K562 (cell line): ENCODE measurements at regions not wholly inside any gene's neighbourhood (a gene's known extent, or its start where the extent isn't known, plus 50 kb on each side); places are given as distances from the start of the nearest gene placed in this dataset.

Experiments used
- ATAC-seq: fragments of 200-7000 bp; cut with Tn5 transposase; 3 replicates; pipeline ENCODE4 v1.9.1; 2020; ENCODE audit warnings: moderate library complexity
- BruUV-seq: library from RNA; stranded (reverse); fragments of 400-500 nt; replicated peaks from 2 replicates; lab custom pipeline; 2021; lab: Mats Ljungman, UMichigan
- CTCF ChIA-PET: fragments of 300-600 bp; formaldehyde crosslinking; extraction: SDS; loops from one replicate; lab custom pipeline; 2021; ENCODE audit warnings: low intra/inter-chr PET ratio; lab: Yijun Ruan, JAX
- POLR2A ChIA-PET: fragments of 300-600, 350-650 bp; sonication (Branson Sonifier 250); formaldehyde crosslinking; extraction: SDS; loops from one replicate; lab custom pipeline; 2021; ENCODE audit warnings: antibody characterized with exemption, inconsistent platforms; lab: Yijun Ruan, JAX
- DNase-seq, 4 experiments: peaks; one replicate each; pipeline versions ENCODE4 v3.0.0 to v3.0.0-alpha.2; 2011 to 2018; ENCODE audit warnings: low spot score in 3 of 4, mixed read lengths in 3 of 4; ENCODE audit errors: extremely low read depth in 1 of 4
- FAIRE-seq: peaks from 2 replicates; lab custom pipeline; 2011; peaks lifted over from hg19 to GRCh38; lab: Jason Lieb, UNC
- H2AFZ ChIP-seq: 2 replicates; pipeline ENCODE4 v1.6.0; 2011; ENCODE audit warnings: low read depth, low read length, control low read depth, inconsistent platforms
- H3K27ac ChIP-seq: fragments of 200-600 bp; 3 replicates; pipeline ENCODE4 v1.8.0; 2011; ENCODE audit warnings: low read depth, mild to moderate bottlenecking, control low read depth, inconsistent platforms, low read length, moderate library complexity, mixed read lengths; ENCODE audit errors: extremely low read depth
- H3K27me3 ChIP-seq, 2 experiments: fragments of 300-600 bp in 1 of 2; 2 replicates in 1 of 2; 3 replicates in 1 of 2; pipeline versions ENCODE4 v1.6.0 to v1.8.0; 2011; ENCODE audit warnings: inconsistent platforms in 2 of 2, low read length in 2 of 2, mild to moderate bottlenecking in 1 of 2, mixed read lengths in 1 of 2, moderate library complexity in 1 of 2; ENCODE audit not compliant: control insufficient read depth in 2 of 2, insufficient read depth in 2 of 2
- H3K36me3 ChIP-seq: fragments of 300-600 bp; 3 replicates; pipeline ENCODE4 v1.8.0; 2011; ENCODE audit warnings: mild to moderate bottlenecking, low read length, inconsistent platforms; ENCODE audit not compliant: control insufficient read depth, insufficient read depth
- H3K4me1 ChIP-seq, 2 experiments: fragments of 200-600 bp in 1 of 2; replicated peaks in 1 of 2; 2 replicates in 1 of 2; 3 replicates in 1 of 2; pipeline versions ENCODE4 v1.5.1 to v1.8.0; 2011; ENCODE audit warnings: inconsistent platforms in 2 of 2, low read length in 2 of 2, mild to moderate bottlenecking in 1 of 2, mixed read lengths in 1 of 2, moderate library complexity in 1 of 2; ENCODE audit not compliant: control insufficient read depth in 2 of 2, insufficient read depth in 2 of 2
- H3K4me2 ChIP-seq: 2 replicates; pipeline ENCODE4 v1.6.1; 2011; ENCODE audit warnings: low read length, control low read depth, inconsistent platforms, mixed read lengths; ENCODE audit not compliant: insufficient read depth
- H3K4me3 ChIP-seq: fragments of 200-600 bp; sonication (generic), shearing (Covaris generic); 2 replicates; pipeline ENCODE4 v1.5.1; 2016; ENCODE audit warnings: control low read depth, inconsistent platforms
- H3K79me2 ChIP-seq: fragments of 200-600 bp; 3 replicates; pipeline ENCODE4 v1.8.0; 2011; ENCODE audit warnings: low read length, inconsistent platforms; ENCODE audit not compliant: control insufficient read depth, insufficient read depth
- H3K9ac ChIP-seq, 2 experiments: 2 replicates each; pipeline versions ENCODE4 v1.6.0 to v1.6.1; 2011; ENCODE audit warnings: low read depth in 2 of 2, low read length in 2 of 2, control low read depth in 1 of 2, inconsistent platforms in 1 of 2, mild to moderate bottlenecking in 1 of 2, mixed read lengths in 1 of 2; ENCODE audit not compliant: insufficient read depth in 1 of 2
- H3K9me1 ChIP-seq: one replicate; pipeline ENCODE4 v1.6.0; 2011; ENCODE audit warnings: inconsistent platforms, mild to moderate bottlenecking, low read length, moderate library complexity; ENCODE audit not compliant: control insufficient read depth, insufficient read depth
- H3K9me3 ChIP-seq: replicated peaks from 2 replicates; pipeline ENCODE4 v1.5.1; 2011; ENCODE audit warnings: low read depth, low read length, inconsistent platforms; ENCODE audit not compliant: control insufficient read depth, insufficient read depth
- H4K20me1 ChIP-seq: replicated peaks from 2 replicates; pipeline ENCODE4 v1.6.1; 2011; ENCODE audit warnings: low read length, inconsistent platforms, mixed read lengths; ENCODE audit not compliant: control insufficient read depth, insufficient read depth
- CAMTA2 ChIP-seq: fragments of 250-450 bp; sonication (Bioruptor Pico); conservative IDR thresholded peaks from 2 replicates; pipeline ENCODE4 v1.5.1; 2022
- KLF6 ChIP-seq: fragments of 250-450 bp; sonication (Bioruptor Pico); IDR thresholded peaks from 2 replicates; pipeline ENCODE4 v1.4.0; 2020; ENCODE audit warnings: mild to moderate bottlenecking, moderate library complexity, borderline replicate concordance
- RHOXF2B ChIP-seq: fragments of 250-450 bp; sonication (Bioruptor Pico); conservative IDR thresholded peaks from 2 replicates; pipeline ENCODE4 v1.5.1; 2021
- SIN3A ChIP-seq, 2 experiments: fragments of 150-350 bp in 1 of 2; IDR thresholded peaks; 2 replicates each; pipeline ENCODE4 v1.6.1; 2011 to 2016; ENCODE audit warnings: borderline replicate concordance in 2 of 2, low read depth in 2 of 2, low read length in 2 of 2, mild to moderate bottlenecking in 2 of 2, moderate library complexity in 2 of 2; ENCODE audit not compliant: control insufficient read depth in 1 of 2
- SMARCA5 ChIP-seq: fragments of 450-650 bp; IDR thresholded peaks from 2 replicates; pipeline ENCODE4 v1.6.1; 2016
- SNAPC5 ChIP-seq: fragments of 250-450 bp; sonication (Bioruptor Pico); IDR thresholded peaks from 2 replicates; pipeline ENCODE4 v1.8.0; 2021; ENCODE audit warnings: moderate library complexity, mild to moderate bottlenecking, inconsistent platforms
- SNIP1 ChIP-seq: fragments of 450-650 bp; IDR thresholded peaks from 2 replicates; pipeline ENCODE4 v1.7.1; 2017; ENCODE audit warnings: low read depth, mild to moderate bottlenecking
- SOX6 ChIP-seq: fragments of 450-650 bp; IDR thresholded peaks from 2 replicates; pipeline ENCODE4 v1.6.1; 2014; ENCODE audit warnings: mild to moderate bottlenecking
- ZKSCAN1 ChIP-seq: fragments of 150-350 bp; IDR thresholded peaks from 2 replicates; pipeline ENCODE4 v1.6.1; 2016; ENCODE audit warnings: low read depth, low read length
- ZNF197 ChIP-seq: fragments of 200-800 bp; sonication (Bioruptor generic); IDR thresholded peaks from 2 replicates; pipeline ENCODE4 v1.6.1; 2016; ENCODE audit warnings: low read depth, missing genetic modification characterization, missing compliant biosample characterization
- ZNF764 ChIP-seq: fragments of 250-450 bp; sonication (Bioruptor Pico); IDR thresholded peaks from 2 replicates; pipeline ENCODE4 v1.4.0; 2020; ENCODE audit warnings: low read depth, mild to moderate bottlenecking, moderate library complexity
- WGBS: fragments of 100-300 bp; shearing (Covaris generic); methylation state at CpG from one replicate; pipeline ENCODE4 v1.1.6; 2016; ENCODE audit warnings: low coverage, mixed read lengths; ENCODE audit not compliant: insufficient coverage; ENCODE audit errors: missing lambda C conversion rate; 5-methylcytosine and 5-hydroxymethylcytosine counted together
- in situ Hi-C: fragments of 300-500 bp; cut with MboI; formaldehyde crosslinking; loops from 4 replicates; pipeline ENCODE4 v1.15.0; 2018; ENCODE audit warnings: inconsistent platforms, mixed read lengths
- intact Hi-C: fragments of 100-400 bp; cut with micrococcal nuclease; formaldehyde crosslinking; loops from 2 replicates; pipeline ENCODE4 v1.14.2; 2022
- TF ChIP-seq, protein P1 (sequence below): sonication (generic); formaldehyde crosslinking; IDR thresholded peaks from 2 replicates; pipeline ENCODE4 v1.8.0; 2023; ENCODE audit warnings: mild to moderate bottlenecking, missing genetic modification reagents

DNA sequence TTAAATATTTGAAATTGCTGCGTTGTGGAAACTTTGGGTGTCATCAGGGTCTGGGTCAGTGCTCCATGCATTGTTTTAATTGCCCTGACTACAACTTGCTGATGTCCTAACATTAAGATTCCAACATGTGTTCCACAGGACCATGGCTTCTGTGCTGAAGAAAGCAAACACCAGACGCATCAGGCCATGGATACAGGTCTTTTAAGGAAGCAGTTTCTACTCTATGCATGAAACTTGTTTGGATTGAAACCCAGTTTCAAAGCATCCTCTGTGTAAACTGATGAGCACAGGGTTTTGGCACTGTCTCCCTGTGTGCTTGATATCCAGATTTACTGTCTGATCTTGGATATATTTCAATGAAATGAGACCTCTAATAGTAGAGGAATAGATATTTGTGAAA, 328.4 kb upstream of the SLC10A2 start (continued):
- no peak for TF ChIP-seq CAMTA2
- no peak for TF ChIP-seq ZKSCAN1
- TF ChIP-seq, all 486 proteins: peak for 0

- Histone ChIP-seq H3K9me1 (no peaks in the 10 kb centered on the region), H3K36me3 (no peaks in the 10 kb centered on the region), H3K4me3 (no peak overlapping the region), H3K4me2 (no peak overlapping the region)
- CTCF ChIA-PET = no interaction called here
- 0% methylated on average over 3 of the region's 3 CpGs for WGBS
- no peak for ATAC-seq
- no peak for TF ChIP-seq SOX6
- TF ChIP-seq SNIP1 = no peak
- TF ChIP-seq, protein P1, sequence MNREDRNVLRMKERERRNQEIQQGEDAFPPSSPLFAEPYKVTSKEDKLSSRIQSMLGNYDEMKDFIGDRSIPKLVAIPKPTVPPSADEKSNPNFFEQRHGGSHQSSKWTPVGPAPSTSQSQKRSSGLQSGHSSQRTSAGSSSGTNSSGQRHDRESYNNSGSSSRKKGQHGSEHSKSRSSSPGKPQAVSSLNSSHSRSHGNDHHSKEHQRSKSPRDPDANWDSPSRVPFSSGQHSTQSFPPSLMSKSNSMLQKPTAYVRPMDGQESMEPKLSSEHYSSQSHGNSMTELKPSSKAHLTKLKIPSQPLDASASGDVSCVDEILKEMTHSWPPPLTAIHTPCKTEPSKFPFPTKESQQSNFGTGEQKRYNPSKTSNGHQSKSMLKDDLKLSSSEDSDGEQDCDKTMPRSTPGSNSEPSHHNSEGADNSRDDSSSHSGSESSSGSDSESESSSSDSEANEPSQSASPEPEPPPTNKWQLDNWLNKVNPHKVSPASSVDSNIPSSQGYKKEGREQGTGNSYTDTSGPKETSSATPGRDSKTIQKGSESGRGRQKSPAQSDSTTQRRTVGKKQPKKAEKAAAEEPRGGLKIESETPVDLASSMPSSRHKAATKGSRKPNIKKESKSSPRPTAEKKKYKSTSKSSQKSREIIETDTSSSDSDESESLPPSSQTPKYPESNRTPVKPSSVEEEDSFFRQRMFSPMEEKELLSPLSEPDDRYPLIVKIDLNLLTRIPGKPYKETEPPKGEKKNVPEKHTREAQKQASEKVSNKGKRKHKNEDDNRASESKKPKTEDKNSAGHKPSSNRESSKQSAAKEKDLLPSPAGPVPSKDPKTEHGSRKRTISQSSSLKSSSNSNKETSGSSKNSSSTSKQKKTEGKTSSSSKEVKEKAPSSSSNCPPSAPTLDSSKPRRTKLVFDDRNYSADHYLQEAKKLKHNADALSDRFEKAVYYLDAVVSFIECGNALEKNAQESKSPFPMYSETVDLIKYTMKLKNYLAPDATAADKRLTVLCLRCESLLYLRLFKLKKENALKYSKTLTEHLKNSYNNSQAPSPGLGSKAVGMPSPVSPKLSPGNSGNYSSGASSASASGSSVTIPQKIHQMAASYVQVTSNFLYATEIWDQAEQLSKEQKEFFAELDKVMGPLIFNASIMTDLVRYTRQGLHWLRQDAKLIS (CRISPR knock-in tag) = no peak
- TF ChIP-seq SIN3A (IDR thresholded peaks at IDR 0.05; ENCODE audit: borderline replicate concordance in 2 of 2, control insufficient read depth in 1 of 2, low read depth in 2 of 2, low read length in 2 of 2) = no peak
- TF ChIP-seq SMARCA5 = no peak
- TF ChIP-seq KLF6 (CRISPR knock-in tag) = no peak
- TF ChIP-seq ZNF764 = no peak
- TF ChIP-seq ZNF197 (CRISPR knock-in tag) = no peak
- TF ChIP-seq RHOXF2B (CRISPR knock-in tag) = no peak
- TF ChIP-seq SNAPC5 (CRISPR knock-in tag) = no peak
- TF ChIP-seq, all 486 proteins: peak for 0
- H3K27ac ChIP-seq = no peak overlapping the region
- in situ Hi-C loops = no loop called here
- intact Hi-C loops = no loop called here
- H3K9me3 ChIP-seq = no peaks in the 10 kb centered on the region
- POLR2A ChIA-PET = no interaction called here
- no peaks in the 10 kb centered on the region for H3K27me3 ChIP-seq
- no peak for FAIRE-seq
- no peak overlapping the region for H2AFZ ChIP-seq
- BruUV-seq = no TSS peak
- no peak for DNase-seq
- H3K79me2 ChIP-seq = no peaks in the 10 kb centered on the region
- no peaks in the 10 kb centered on the region for H3K4me1 ChIP-seq
- no peak overlapping the region for H3K9ac ChIP-seq
- no peaks in the 10 kb centered on the region for H4K20me1 ChIP-seq
These were observed 325.7 kb upstream of the SLC10A2 start for GRCh38 chr13:103391936-103392335.
